NCI-H69 (cell line): ENCODE measurements at regions not wholly inside any gene's neighbourhood (a gene's known extent, or its start where the extent isn't known, plus 50 kb on each side); places are given as distances from the start of the nearest gene placed in this dataset.

Source experiments
- DNase-seq: peaks from one replicate; lab custom pipeline; 2025; lab: John Stamatoyannopoulos, UW

DNA sequence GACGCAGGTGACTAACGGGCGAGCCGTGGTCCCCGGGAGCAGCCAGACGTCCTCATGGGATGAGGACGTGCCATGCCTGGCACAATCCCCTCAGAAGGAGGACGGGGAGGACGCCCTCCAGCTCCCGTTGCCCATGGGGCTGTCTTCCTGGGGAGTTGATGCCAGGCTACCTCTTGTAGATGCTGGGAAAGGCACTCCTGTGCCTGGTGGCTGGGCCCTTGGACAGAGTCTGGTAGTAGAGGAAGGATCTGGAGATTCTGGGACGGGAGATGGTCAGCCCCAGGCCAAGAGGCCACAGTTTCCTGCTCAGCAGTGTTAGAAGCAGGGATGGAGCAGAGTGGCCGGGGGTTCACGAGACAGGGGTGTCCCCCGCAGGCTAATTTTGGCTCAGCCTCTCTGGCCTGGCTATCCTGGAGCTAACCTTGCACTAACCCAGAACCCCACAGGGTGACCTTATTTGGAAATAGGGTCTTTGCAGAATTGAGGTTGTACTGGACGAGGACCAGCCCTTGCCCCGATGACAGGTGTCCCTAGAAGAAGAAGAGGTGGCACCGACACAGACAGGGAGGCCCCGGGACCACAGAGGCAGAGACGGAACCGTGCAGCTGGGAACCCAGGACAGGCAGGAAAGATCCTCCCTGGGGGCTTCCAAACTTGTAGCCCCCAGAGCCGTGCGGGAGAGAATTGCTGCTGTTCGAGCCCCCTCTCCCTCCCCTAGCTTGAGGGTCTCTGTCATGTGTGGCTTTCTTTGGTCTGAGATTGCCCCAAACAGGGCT lies 50.1 kb upstream of the ADRA2C start:
- DNase-seq: no peak

DNA sequence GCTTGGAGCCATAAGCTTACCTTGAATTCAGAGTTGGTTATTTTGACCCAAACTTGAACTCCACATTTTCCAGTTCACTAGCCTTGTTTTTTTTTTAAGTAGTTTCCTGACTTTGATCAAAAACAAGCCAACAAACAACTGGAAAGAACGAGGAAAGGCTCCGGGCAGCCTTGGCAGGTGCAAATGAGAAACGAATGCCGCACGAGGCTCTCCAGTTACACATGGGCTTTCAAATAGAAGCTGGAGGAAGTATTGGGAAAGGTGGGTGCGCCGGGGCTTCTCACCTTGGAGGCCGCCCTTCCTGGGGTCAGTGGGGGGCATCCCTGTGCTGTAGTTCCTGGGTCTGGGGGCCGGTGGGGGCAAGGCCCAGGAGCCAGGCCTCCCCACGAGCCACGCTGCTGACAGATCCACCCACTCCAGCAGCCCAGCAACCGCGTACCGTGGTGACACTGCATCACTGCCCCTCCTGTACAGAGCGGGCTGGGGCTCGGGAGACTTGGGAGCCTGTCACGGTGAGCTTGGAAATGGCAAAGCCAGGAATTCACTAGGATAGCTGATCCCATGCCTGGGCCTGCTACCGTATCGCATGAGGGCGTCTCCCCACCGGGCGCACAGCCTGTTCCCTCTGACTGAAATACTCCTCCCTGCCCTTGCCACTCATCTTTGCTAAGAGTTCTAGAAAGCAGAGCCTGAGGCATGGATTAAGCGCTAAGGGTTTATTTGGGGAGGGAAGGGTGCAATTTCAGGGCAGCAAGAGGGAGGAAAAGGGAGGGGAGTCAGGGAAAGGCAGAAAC lies 50.9 kb upstream of the ADRA2C start:
- no peak for DNase-seq

DNA sequence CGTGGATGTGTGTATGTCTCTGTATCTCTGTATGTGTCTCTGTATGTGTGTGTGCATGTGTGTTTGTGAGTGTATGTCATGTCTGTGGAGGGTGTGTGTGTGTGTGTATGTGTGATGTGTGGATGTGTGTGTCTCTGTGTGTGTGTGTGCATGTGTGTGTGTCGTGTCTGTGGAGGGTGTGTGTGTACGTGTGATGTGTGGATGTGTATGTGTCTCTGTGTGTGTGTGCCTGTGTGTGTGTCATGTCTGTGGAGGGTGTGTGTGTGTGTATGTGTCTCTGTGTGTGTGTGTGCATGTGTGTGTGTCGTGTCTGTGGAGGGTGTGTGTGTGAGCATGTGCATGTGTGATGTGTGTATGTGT lies 51.6 kb upstream of the ADRA2C start:
- DNase-seq: no peak

DNA sequence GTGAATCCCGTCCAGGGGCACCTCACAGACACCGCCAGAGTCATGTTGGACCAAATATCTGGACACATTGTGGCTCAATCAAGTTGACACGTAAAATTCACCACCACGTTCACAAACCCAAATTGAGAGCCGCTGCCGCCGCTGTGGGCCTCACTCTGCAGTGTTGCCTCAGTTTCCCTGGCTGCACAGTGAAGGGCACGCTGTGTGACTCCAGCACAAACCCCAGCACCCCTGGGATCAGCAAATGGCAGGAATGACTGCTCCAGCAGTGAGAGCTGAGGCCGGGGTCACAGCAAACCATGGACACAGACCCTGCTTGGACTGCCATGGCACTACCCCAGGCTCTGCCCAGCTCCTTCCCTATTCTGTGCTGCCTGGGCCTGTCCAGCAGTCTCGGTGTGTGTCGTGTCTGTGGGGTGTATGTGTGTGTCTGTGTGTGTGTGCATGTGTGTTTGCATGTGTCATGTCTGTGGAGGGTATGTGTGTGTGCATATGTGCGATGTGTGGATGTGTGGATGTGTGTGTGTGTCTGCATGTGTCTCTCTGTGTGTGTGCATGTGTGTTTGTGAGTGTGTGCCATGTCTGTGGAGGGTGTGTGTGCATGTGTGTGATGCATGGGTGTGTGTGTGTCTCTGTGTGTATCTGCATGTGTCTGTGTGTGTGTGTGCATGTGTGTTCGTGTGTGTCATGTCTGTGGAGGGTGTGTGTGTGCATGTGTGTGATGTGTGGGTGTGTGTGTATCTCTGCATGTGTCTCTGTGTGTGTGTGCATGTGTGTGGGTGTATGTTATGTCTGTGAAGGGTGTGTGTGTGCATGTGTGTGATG lies 52.2 kb upstream of the ADRA2C start:
- no peak for DNase-seq

DNA sequence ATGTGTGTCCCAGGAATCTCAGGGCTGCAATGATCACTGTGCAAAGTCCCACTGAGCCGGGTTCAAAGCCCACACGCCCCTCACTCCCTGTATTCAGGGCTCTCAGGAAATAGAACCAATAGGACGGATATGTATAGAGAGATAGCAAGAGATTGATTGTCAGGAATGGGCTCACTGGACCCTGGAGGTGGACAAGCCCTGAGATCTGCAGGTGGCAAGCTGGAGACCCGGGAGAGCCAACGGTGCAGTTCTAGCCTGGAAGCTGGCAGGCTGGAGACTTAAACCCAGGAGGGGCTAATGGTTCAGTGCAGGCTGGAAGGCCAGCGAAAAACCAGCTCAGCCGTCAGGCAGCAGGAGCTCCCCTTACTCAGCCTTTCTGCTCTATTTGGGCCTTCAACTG lies 52.8 kb upstream of the ADRA2C start:
- DNase-seq: no peak

DNA sequence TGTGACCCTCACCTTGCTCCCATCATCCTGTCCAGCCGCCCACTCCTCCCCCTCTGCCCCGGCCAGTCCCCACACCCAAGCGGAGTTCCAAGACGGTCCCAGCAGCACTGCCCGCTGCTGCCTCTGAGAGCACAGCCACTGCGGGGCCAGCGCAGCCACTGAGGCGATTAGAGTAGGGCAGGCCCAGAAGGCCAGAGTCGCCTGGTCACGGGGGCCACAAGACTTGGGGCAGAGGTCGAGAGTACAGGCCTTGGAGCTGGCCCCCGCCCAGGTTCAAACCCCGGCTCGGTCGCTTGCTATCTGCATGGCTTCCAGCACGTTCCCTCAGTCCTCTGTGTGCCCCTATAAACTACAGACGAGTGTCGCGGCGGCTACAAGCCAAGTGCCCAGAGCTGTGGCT lies 53.2 kb upstream of the ADRA2C start:
- DNase-seq: no peak

DNA sequence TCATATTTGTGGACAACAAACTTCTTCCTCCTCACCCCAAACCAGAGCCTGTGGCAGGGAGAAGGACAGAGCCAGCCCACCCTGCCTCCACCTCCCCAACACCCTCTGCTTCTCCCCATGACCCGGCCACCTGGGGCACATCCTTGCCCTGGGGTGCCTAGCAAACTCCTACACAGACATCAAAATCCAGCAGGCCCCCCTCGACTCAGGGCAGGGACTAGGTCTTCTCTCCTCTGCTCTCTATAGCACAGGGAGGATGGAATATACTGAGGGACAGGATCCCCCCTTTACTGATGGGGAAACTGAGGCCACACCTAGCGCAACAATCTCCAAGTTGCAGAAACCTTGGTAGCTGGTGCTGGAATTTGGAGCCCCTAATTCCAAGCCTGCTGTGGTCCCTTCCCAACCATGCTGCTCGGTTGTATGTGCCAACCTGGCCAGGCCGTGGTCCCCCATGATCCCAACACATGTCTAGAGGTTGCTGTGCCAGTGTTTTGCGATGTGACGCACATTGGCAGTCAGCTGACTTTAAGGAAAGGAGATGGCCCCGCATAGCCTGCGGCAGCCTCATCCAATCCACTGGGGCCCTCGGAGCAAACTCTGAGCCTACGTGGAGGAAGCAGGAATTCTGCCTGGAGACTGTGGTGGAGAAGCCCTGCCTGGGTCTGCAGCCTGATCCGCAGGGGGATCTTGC lies 53.9 kb upstream of the ADRA2C start:
- no peak for DNase-seq

DNA sequence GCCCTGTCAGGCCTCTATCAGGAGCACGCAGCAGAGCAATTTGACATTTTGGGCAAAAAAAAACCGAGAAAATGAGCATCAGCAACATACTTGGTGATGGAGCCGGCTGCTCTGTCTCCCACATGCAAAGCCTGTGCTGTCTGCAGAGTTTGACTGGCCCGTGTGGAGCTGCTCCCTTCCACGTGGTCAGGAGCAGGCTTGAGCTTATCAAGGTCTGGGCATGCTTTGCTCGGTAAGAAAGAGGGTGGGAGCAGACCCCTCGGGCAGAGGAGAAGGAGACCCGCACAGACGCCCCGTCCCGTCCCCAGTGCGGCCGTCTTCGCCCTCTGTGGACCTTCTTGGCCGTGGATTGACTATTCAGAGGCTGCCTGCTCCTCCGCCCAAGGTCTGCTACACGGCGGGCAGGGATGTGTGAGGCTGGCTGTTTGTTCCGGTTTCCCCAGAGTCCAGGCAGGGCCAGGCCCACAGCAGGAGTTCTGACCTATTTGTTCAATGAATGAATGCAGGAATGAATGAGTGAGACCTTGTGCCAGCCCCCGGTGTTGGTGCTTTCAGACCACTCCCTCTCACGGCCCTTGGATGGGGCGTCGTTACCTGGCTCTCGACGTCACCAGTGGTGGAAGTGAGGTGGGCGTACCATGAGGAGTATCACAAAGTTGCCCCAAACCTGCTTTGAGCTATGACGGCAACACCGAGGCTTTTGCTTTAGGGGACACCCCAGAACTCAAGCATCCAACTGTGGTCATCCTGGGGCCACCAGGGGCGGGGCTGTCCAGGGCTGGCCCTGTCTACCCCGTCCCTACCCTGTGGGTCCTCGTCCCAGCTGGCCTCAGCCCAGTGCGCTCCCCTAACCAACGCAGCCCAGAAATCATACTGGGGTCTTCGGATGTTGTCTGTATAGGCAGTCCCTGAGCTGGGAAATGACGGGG lies 54.7 kb upstream of the ADRA2C start:
- no peak for DNase-seq

DNA sequence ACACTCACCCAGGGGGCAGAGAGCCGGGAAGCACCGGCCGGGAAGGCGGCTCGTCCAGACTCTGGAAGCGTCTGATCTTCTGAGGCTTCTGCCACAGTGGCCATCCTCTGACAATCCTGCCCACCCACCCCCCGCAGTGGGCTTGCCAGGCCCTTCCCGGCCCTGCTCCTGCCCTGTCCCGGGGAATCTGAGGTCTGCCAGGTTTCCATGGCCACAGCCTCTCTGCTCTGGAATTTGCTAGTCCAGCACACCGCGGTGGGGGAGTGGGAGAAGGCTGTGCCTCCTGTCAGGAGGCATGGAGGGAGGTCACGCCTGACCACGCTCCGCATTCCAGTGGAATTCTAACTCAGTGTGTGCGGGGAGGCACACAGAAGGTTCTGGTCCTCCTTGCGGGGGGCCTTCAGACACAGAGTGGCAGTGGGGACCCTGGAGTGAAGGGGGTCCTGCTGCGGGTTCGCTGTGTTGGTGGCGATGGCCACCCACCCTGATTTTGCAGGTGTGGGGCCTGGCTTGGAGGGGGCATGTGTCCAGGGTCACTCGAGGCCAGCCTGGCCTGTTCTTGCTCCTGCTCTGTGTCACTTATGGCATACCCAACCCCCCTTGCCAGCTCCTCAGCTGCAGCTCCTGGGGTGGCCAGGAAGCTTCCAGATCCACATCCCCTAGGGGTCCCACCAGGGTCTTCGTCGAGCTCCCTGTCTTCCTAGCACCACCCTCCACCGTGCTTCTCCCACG lies 55.6 kb upstream of the ADRA2C start:
- no peak for DNase-seq

DNA sequence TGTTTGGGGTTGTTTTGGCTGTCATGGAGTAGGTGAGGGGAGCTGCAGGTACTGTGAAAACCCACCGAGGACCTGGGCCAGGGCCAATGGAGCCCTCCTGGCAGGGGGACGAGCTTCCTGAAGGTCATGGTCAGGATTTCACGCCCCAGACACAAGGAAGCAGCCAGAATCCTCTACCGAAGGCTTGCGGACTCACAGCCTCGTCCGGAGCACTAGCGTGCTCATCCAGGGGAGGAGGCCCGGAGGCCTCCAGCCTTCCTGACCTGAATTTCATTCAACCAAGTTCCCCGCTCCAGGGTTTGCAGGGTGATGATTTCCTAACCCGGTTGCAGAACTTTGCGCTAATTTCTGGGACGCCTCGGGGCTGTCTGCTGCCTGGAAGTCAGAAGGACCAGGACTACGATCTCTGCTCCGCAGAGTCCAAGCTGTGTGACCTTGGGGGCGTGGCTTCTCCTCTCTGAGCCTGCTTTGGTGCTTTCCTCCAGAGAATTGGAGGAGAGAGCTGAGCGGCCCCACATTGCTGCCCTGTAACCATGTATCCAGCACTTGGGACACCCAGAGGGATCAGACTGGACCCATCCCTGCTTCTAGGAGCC lies 56.2 kb upstream of the ADRA2C start:
- DNase-seq: no peak

DNA sequence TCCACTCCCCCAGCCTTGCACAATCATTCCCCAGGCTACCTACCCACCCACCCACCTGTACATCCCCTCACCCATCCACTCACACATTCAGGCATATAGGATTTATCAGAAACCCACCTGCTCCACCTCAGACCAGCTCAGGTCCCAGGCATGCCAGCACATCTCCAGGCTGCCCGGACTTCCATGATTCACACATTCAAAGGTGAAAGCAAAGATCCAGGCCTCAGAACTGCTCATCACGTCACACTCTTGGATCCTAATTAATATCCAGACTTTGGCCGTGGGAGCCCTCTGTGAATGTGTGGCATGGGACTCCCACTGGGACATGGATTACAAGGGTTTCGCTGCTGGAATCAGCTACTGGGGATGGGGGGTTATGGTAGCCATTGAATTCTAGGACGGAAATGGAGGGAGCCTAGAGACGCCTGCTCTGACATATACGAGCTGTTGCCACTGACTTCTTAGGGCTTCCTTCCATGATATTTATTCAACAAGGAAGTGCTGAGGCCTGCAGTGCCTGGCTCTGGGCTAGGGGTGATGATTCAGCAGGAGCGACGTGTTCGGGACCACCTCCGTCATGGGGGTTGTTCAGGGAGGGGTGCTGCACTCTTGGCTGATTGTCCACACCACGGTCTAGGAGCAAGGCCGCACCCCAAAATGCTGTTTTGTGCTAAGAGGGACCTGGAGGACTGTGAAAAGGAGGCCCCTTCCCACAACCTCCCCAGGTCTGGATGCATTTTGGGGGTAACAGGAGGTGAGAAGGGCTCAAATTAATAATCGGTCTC lies 56.9 kb upstream of the ADRA2C start:
- no peak for DNase-seq

DNA sequence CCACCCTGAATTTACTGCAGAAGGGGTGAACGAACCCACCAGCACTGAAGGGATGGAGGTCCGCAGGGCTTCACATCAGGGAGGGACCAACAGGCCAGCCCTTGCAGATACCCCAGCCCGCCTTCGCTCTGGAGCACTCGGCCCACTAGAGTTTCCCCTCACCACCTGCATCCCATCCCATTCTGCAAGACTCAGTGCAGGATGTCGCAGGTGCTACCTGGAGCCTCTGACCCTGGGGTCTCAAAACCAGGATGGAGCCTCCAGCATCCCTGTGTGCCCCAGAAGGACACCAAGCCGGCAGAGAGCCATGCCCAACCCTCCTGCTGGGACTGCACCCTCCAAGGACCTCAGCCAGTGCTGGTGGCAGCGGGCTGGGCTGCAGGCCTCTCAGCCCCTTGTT lies 57.6 kb upstream of the ADRA2C start:
- no peak for DNase-seq

DNA sequence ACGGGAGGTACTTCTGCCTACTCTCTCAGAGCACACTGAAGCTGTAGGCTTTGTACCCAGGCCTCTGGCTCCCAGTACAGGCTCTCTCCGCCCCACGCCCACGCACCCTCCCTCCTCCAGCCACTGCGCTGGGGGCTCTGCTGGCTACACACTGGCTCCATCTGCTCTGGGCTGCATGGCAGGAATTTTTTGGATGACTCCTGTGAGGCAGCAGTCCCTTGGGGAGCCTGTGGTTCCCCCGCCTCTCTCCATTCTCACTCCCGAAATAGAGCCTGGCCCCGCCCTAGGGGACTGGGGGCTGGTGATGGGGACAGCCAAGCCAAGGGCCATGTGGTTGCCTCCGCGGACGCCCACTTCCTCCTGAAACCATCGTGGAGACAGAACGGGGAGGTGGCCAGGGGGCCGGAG lies 58.1 kb upstream of the ADRA2C start:
- DNase-seq: no peak

DNA sequence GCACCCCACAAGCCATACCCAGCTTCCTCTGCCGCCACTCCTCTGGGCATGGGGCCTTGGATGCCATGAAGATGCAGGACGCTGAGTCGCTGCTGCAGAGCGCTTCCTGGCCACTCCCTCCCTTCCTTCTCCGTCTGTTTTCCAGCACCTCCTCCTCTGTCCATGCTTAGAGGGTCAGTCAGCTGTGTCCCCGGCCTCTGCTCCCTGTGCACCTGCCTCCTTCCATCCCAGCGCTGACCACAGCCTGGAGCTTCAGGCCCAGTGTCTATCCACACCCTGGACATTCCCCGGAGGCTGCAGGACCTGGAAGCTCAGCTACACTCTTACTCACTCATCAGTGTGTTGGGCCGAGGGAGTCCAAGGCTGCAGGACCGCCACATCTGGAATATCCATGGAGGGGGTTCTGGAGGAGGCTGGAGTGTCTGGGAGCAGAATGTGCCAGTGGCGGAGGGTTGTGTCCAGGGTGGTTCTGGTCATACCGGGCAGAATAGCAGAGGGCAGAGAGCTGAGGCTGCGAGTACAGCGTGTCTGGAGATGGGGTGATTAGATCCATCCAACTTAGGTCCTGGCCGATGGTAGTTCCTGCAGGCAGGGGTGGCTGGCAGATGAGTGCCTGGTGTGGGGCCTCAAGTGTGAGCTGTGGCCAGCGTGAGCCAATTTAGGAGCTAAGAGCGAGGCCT lies 58.6 kb upstream of the ADRA2C start:
- DNase-seq: no peak

DNA sequence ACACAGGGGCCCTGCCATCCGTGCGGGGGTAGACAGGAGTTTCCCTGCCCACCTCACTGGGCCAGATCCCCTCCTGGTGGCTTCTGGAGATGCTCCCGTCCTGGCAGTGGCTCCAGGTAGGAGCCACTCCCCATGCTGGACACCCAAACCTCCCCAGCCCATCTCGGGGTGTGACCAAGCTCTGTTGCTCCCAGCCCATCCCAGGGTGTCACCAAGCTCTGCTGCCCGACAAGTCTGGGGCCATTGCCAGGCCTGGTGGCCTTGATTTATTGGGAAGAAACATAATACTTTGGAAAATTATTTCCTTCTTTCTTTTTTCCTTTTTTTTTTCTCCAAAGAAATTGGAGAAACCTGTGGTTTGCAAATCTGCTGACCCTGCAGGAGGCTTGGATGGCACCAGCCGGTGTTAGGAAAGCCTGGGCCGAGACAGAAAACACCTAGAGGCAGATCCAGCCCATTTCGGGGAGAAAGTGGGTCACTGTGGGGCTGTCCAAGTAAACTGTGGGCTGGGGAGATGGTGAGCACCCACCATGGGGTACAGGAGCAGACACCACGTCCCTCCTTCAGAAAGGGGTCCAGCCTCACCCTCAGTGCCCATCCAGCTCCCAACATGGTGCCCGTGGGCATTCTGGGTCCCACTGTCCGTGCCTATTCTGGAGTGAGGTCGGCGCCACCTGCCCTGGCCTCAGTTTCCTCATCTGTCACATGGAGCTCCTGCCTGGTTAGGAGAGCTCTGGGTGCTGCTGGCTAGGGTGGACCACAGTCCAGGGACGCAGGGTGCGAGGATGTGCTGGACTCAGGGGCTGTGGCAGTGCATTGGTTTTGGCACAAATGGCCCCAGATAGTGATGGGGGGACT lies 59.4 kb upstream of the ADRA2C start:
- DNase-seq: no peak

DNA sequence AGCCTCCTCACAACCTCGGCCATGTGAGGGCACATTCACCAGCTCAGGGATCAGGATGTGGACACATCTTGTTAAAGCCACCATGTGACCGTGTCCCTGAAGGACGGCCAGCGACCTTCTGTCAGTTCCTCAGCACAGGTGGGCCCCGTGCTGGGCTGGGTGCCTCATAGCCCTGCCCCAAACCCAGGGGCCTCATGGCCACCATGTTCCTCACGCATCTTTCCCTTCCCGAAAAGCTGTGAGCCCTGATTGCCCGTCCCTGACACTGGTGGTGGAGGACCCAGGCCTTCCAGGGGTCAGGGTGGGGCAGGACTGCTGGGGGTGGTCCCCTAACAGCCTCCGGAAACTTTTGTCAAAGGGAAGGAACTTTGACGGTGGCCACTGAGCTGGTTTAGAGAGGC lies 60.1 kb upstream of the ADRA2C start:
- DNase-seq: no peak

DNA sequence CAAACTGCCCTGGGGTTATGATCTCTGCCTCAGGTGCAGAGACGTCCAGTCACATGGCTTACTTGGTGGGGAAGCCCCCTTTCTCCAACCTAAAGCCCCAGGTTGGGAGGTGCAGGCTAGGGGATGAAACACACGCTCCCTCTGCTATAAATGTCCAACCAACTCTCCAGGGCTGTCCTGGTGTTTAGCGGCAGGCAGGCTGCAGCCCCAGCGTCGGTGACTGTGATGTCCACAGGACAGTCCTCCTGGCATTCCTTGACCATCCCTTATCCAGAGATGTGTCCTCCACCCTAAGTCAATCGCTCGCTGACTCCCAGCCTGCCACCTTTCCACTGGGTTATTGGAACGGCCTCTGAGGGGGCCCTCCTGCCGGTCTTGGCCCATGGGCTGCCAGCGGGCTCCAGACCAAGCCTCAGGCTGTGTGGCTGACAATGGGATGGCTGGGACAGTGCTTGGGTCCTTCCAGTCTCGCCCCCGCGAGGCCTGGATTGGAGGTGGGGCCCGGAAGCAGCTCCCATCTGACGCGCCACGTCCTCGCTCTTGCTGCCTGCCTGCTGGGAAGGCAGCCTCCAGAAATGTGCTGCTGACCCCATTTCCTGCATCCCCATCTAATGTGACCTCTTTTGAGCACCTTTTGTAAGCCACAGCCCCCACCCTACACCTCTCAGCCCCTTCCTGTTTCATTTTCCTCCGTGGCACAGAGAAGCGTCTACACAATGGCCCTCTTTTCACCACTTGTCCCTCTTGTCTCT lies 60.8 kb upstream of the ADRA2C start:
- no peak for DNase-seq
